ENCODE measurements at regions not wholly inside any gene's neighbourhood (a gene's known extent, or its start where the extent isn't known, plus 50 kb on each side); places are given as distances from the start of the nearest gene placed in this dataset.

GRCh38 chr18:66324616-66325015 is 279.3 kb downstream of the CDH19 start:
- DNase-seq, result no peak
- 63 to 77% (median 73%) methylated on average over 2 of the region's 2 CpGs for WGBS, 5 donors
- TF ChIP-seq EP300 (IDR thresholded peaks at IDR 0.05), result no peak
- TF ChIP-seq CTCF (IDR thresholded peaks at IDR 0.05), result no peak
- TF ChIP-seq POLR2AphosphoS5 (IDR thresholded peaks at IDR 0.05), result no peak
- TF ChIP-seq POLR2A (IDR thresholded peaks at IDR 0.05), result no peak
- H3K9me3 ChIP-seq, result no peaks in the 10 kb centered on the region
- H3K27ac ChIP-seq, result no peak overlapping the region
- no peaks in the 10 kb centered on the region for H3K4me1 ChIP-seq
- H3K27me3 ChIP-seq, result no peaks in the 10 kb centered on the region
- H3K36me3 ChIP-seq, result no peaks in the 10 kb centered on the region
- no peak overlapping the region for H3K4me3 ChIP-seq
- intact Hi-C loops (cut with DNase I; ENCODE audit: low total_unique reads), result no loop called here

- no peaks in the 10 kb centered on the region for H3K27me3 ChIP-seq
- no peaks in the 10 kb centered on the region for H3K4me1 ChIP-seq
- H3K9me3 ChIP-seq, result no peaks in the 10 kb centered on the region
- no peak for TF ChIP-seq POLR2AphosphoS5 (IDR thresholded peaks at IDR 0.05)
- no peak for TF ChIP-seq POLR2A (IDR thresholded peaks at IDR 0.05)
- TF ChIP-seq EP300 (IDR thresholded peaks at IDR 0.05), result no peak
- TF ChIP-seq CTCF (IDR thresholded peaks at IDR 0.05), result no peak
- DNase-seq, result no peak
- no peak overlapping the region for H3K4me3 ChIP-seq
- WGBS, 5 donors, result 32 to 73% (median 46%) methylated on average over 1 of the region's 1 CpG
- no peaks in the 10 kb centered on the region for H3K36me3 ChIP-seq
- intact Hi-C loops (cut with DNase I; ENCODE audit: low total_unique reads), result no loop called here
- no peak overlapping the region for H3K27ac ChIP-seq
Measured at GRCh38 chr18:66317243-66318090, 286.4 kb downstream of the CDH19 start.

- no peak for DNase-seq
- H3K27me3 ChIP-seq, result no peaks in the 10 kb centered on the region
- no peaks in the 10 kb centered on the region for H3K9me3 ChIP-seq
- no peaks in the 10 kb centered on the region for H3K4me1 ChIP-seq
- H3K36me3 ChIP-seq, result no peaks in the 10 kb centered on the region
- H3K27ac ChIP-seq, result no peak overlapping the region
- no peak for TF ChIP-seq EP300 (IDR thresholded peaks at IDR 0.05)
- no peak for TF ChIP-seq POLR2AphosphoS5 (IDR thresholded peaks at IDR 0.05)
- WGBS, 5 donors, result 53 to 61% (median 56%) methylated on average over 4 of the region's 4 CpGs
- intact Hi-C loops (cut with DNase I; ENCODE audit: low total_unique reads), result no loop called here
- no peak overlapping the region for H3K4me3 ChIP-seq
Measured at GRCh38 chr18:66316701-66317100, 287.2 kb downstream of the CDH19 start.

GRCh38 chr18:66300141-66300540 is 303.7 kb downstream of the CDH19 start:
- WGBS, 5 donors, result 78 to 88% (median 83%) methylated on average over 5 of the region's 5 CpGs
- intact Hi-C loops (cut with DNase I; ENCODE audit: low total_unique reads), result no loop called here

More at GRCh38 chr18:66300141-66300540, 303.7 kb downstream of the CDH19 start:
- Histone ChIP-seq H3K4me3 (no peak overlapping the region), H3K9me3 (peaks cover 0 to 5% (median 2%) of the 10 kb centered on the region in 4 donors), H3K27me3 (no peaks in the 10 kb centered on the region), H3K4me1 (no peaks in the 10 kb centered on the region), H3K27ac (no peak overlapping the region), H3K36me3 (no peaks in the 10 kb centered on the region)
- no peak for DNase-seq
- TF ChIP-seq CTCF (IDR thresholded peaks at IDR 0.05) (no peak), POLR2AphosphoS5 (IDR thresholded peaks at IDR 0.05) (no peak), EP300 (IDR thresholded peaks at IDR 0.05) (no peak), POLR2A (IDR thresholded peaks at IDR 0.05) (no peak)
